ENCODE measurements at regions not wholly inside any gene's neighbourhood (a gene's known extent, or its start where the extent isn't known, plus 50 kb on each side); places are given as distances from the start of the nearest gene placed in this dataset.

DNA sequence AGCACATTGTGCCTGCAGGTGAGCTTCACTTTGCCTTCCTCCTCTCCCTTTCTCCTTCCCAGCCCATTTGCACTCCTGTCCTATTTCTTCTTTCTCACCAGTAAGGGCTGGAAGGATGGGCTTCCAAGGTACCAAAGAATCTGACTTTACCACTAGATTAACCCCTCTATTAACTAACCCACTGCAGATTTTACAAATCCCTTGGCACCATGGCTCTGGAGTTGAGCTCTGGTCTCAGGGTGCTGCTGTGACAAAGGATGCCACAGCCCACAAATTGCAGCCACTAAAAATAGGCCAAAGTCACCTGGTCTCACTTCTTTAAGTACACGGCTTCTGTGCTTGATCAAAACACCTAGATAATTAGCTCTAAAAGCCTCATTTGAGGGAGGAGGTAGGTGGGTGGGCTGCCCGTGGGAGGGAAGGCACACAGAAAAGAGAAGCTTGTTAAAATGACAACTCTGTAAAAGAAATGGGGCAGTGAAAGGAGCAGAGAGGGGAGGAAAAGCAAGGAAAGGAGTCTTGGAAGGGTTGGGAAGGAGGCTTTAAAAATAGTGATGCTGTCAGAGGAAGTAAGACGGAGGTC lies 327.4 kb downstream of the DRD1 start:
- TF ChIP-seq, protein P1, sequence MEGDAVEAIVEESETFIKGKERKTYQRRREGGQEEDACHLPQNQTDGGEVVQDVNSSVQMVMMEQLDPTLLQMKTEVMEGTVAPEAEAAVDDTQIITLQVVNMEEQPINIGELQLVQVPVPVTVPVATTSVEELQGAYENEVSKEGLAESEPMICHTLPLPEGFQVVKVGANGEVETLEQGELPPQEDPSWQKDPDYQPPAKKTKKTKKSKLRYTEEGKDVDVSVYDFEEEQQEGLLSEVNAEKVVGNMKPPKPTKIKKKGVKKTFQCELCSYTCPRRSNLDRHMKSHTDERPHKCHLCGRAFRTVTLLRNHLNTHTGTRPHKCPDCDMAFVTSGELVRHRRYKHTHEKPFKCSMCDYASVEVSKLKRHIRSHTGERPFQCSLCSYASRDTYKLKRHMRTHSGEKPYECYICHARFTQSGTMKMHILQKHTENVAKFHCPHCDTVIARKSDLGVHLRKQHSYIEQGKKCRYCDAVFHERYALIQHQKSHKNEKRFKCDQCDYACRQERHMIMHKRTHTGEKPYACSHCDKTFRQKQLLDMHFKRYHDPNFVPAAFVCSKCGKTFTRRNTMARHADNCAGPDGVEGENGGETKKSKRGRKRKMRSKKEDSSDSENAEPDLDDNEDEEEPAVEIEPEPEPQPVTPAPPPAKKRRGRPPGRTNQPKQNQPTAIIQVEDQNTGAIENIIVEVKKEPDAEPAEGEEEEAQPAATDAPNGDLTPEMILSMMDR (IDR thresholded peaks at IDR 0.05; ENCODE audit: low read depth, low read length) = no peak
- H3K27me3 ChIP-seq = peaks cover 12% of the 10 kb centered on the region
- no peak overlapping the region for H3K4me3 ChIP-seq (ENCODE audit: low read depth, low read length)
- DNase-seq = no peak
- H3K36me3 ChIP-seq = no peaks in the 10 kb centered on the region
- no peaks in the 10 kb centered on the region for H3K4me1 ChIP-seq
- H3K9me3 ChIP-seq = no peaks in the 10 kb centered on the region

DNA sequence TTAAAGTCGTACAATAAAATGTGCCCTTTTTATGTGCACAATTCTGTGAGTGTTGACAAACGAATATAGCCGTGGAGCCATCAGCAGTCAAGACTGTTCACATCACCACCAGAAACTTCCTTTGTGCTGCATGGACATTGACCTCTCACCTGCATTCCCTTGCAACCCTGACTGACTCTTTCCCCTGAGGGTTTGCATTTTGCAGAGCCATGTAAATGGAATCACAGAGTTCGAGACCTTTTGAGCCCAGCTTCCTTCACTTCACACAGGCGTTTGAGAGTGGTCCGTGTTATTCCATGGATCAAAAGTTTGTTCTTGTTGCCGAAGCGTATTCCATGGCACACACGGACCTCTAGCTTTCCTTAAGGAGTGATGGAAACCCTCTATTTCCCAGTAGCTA lies 328.2 kb downstream of the DRD1 start:
- no peak overlapping the region for H3K4me3 ChIP-seq (ENCODE audit: low read depth, low read length)
- H3K27me3 ChIP-seq = peaks cover 12% of the 10 kb centered on the region

DNA sequence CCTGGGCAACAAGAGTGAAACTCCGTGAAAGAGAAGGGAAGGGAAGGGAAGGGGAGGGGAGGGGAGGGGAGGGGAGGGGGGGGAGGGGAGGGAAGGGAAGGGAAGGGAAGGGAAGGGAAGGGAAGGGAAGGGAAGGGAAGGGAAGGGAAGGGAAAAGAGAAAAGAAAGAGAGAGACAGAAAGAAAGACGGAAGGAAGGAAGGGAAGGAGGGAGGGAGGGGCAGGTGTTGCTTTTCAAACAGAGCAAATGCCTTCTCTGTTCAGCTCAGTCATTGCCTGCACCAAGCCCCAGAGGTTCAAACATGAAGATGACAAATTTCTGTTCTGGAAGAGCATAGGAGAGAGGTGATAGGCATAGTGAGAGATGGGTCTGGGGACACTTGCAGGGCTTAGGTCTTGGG lies 330.0 kb downstream of the DRD1 start:
- TF ChIP-seq, protein P1 (IDR thresholded peaks at IDR 0.05; ENCODE audit: low read depth, low read length) = no peak
- no peaks in the 10 kb centered on the region for H3K9me3 ChIP-seq
- peaks cover 12% of the 10 kb centered on the region for H3K27me3 ChIP-seq
- no peaks in the 10 kb centered on the region for H3K36me3 ChIP-seq
- no peak for DNase-seq
- H3K4me3 ChIP-seq (ENCODE audit: low read depth, low read length) = no peak overlapping the region
- H3K4me1 ChIP-seq = no peaks in the 10 kb centered on the region

More for the DNA sequence above, 328.2 kb downstream of the DRD1 start:
- H3K36me3 ChIP-seq = no peaks in the 10 kb centered on the region
- H3K9me3 ChIP-seq = no peaks in the 10 kb centered on the region
- no peak for DNase-seq
- TF ChIP-seq, protein P1 (IDR thresholded peaks at IDR 0.05; ENCODE audit: low read depth, low read length) = no peak
- H3K4me1 ChIP-seq = no peaks in the 10 kb centered on the region

DNA sequence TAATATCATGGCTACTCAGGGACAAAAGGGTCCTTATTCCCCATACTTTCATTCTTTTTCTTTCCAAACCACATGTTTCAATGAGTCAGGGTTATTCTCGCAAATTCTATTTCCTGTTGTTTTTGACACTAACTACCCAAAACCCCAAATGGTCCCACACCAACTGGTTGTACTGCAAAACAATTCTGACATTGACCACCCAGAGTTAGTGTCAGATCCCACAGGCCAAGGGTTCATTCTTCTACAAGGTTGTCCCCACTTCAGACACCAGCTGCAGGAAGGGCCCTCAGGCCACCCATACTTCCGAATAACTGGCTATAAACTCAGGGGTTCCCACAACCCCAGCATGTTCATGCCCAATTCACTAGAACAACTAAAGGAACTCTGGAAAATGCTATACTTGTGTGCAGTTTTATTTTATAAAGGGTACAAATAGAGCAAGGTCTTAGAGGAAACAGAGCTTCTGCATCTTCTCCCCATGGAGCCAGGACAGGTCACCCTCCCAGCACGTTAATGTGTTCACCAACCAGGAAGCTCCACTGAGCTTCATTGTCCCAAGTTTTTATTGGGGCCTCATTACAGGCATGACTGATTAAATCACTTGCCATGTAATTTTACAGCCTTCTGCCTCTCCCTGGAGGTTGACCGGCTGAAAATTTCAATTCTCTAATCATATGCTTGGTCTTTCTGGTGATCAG lies 334.8 kb downstream of the DRD1 start:
- no peaks in the 10 kb centered on the region for H3K4me1 ChIP-seq
- DNase-seq = no peak
- H3K36me3 ChIP-seq = no peaks in the 10 kb centered on the region
- TF ChIP-seq, protein P1 (IDR thresholded peaks at IDR 0.05; ENCODE audit: low read depth, low read length) = no peak
- H3K9me3 ChIP-seq = no peaks in the 10 kb centered on the region
- no peak overlapping the region for H3K4me3 ChIP-seq (ENCODE audit: low read depth, low read length)
- H3K27me3 ChIP-seq = no peaks in the 10 kb centered on the region

DNA sequence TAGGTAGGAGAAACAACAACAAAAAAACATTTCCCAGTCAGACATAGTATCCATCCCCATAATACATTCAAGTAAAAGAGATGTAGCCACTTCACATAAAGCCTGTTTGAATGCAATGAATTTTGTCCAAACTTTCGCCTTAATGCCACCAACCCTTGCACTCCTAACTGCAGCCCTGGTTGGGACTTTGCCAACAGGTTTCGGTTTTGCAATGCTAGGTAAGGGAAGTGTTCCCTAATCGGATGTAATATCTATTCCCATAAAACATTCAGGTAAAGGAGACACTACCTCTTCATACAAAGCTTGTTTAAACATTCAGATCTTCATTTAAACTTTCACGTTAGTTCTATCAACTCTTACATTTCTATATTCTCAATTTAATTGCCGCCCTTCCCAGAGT lies 336.1 kb downstream of the DRD1 start:
- H3K9me3 ChIP-seq = no peaks in the 10 kb centered on the region
- no peaks in the 10 kb centered on the region for H3K27me3 ChIP-seq
- H3K36me3 ChIP-seq = no peaks in the 10 kb centered on the region
- no peak overlapping the region for H3K4me3 ChIP-seq (ENCODE audit: low read depth, low read length)
- H3K4me1 ChIP-seq = no peaks in the 10 kb centered on the region
- TF ChIP-seq, protein P1 (IDR thresholded peaks at IDR 0.05; ENCODE audit: low read depth, low read length) = no peak
- no peak for DNase-seq

DNA sequence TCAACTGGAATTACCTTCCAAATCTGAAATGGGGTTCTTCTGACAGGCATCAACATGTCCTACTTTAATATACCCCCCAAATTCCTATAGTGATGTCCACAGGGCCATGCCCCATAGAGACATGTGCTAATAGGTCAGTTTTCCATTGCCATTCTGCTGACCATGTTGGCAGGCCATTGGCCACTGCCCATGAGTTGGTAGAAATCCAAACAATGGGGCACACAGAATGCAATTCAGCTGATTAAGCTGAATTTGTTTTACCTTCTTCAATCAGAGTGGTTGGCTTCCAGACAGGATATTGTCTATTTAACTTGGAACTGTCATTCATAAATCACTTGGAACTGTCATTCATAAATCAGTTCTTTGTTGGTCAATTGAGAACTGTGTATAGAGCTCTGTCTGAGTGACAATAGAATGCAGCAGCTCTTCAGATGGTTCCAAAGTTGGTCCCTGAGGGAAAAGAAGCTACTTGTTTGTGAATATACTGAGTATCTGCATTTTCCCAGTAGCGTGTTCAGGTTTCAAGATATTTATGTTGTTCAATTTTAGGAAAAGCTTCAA lies 336.9 kb downstream of the DRD1 start:
- no peak for DNase-seq
- TF ChIP-seq, protein P1 (IDR thresholded peaks at IDR 0.05; ENCODE audit: low read depth, low read length) = no peak
- no peaks in the 10 kb centered on the region for H3K27me3 ChIP-seq
- H3K36me3 ChIP-seq = no peaks in the 10 kb centered on the region
- no peaks in the 10 kb centered on the region for H3K4me1 ChIP-seq
- H3K4me3 ChIP-seq (ENCODE audit: low read depth, low read length) = no peak overlapping the region
- H3K9me3 ChIP-seq = no peaks in the 10 kb centered on the region
